Stomach (tissue), 4 donors: ENCODE measurements at regions not wholly inside any gene's neighbourhood (a gene's known extent, or its start where the extent isn't known, plus 50 kb on each side); places are given as distances from the start of the nearest gene placed in this dataset.

Source experiments
- POLR2A ChIP-seq, 4 donors: fragments of 450-650 bp; IDR thresholded peaks; one replicate each; pipeline ENCODE4 v1.6.1; 2016; ENCODE audit warnings: antibody characterized with exemption in 4 of 4, control low read depth in 2 of 4, mild to moderate bottlenecking in 1 of 4, moderate library complexity in 1 of 4
- POLR2AphosphoS5 ChIP-seq, 3 donors: sonication (generic); formaldehyde crosslinking; IDR thresholded peaks; one replicate each; pipeline ENCODE4 v1.6.1; 2016; ENCODE audit warnings: antibody characterized with exemption in 3 of 3
- TF ChIP-seq, protein P1 (sequence below), 7 experiments: fragments of 450-650 bp in 4 of 7; fragments of 200-600 bp in 3 of 7; sonication (generic) in 3 of 7; IDR thresholded peaks; one replicate each; pipeline ENCODE4 v1.5.1; 2016 to 2019; ENCODE audit warnings: antibody characterized with exemption in 7 of 7, control low read depth in 2 of 7, mild to moderate bottlenecking in 1 of 7

DNA sequence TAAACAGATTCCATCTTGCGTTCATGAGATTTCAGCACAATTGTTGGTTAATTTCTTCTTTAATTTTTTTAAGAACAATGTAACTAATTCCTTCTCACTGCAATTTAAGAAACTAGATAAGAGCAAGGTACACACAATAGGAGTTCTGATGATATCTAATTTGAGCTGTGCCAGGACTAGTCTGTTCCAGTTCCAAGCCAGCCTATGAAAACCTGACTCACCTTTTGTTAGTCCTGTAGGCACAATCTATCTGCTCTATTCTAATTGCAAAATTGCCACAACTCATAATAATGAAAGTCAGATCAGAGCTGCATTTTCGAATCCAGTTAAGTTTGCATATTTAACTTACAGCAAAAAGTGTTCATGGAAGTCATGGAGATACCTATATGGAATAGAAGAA lies 494.1 kb upstream of the TUSC1 start:
- TF ChIP-seq, protein P1, sequence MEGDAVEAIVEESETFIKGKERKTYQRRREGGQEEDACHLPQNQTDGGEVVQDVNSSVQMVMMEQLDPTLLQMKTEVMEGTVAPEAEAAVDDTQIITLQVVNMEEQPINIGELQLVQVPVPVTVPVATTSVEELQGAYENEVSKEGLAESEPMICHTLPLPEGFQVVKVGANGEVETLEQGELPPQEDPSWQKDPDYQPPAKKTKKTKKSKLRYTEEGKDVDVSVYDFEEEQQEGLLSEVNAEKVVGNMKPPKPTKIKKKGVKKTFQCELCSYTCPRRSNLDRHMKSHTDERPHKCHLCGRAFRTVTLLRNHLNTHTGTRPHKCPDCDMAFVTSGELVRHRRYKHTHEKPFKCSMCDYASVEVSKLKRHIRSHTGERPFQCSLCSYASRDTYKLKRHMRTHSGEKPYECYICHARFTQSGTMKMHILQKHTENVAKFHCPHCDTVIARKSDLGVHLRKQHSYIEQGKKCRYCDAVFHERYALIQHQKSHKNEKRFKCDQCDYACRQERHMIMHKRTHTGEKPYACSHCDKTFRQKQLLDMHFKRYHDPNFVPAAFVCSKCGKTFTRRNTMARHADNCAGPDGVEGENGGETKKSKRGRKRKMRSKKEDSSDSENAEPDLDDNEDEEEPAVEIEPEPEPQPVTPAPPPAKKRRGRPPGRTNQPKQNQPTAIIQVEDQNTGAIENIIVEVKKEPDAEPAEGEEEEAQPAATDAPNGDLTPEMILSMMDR (IDR thresholded peaks at IDR 0.05) = no peak
- TF ChIP-seq POLR2A (IDR thresholded peaks at IDR 0.05) (no peak), POLR2AphosphoS5 (IDR thresholded peaks at IDR 0.05) (no peak)
